SW 1271 (cell line): ENCODE measurements at regions not wholly inside any gene's neighbourhood (a gene's known extent, or its start where the extent isn't known, plus 50 kb on each side); places are given as distances from the start of the nearest gene placed in this dataset.
A peak's percentile ranks its signal among the peaks of the same experiment; 100 is the strongest.
"Not testable (repeated sequence)": the region's sequence is repeated elsewhere in the genome, so short reads cannot be mapped to it uniquely, and the experiment has no call there.

Source experiments
- DNase-seq, 2 experiments: peaks; one replicate each; lab custom pipeline; 2025; lab: John Stamatoyannopoulos, UW

- DNase-seq = no peak
These were observed 249.3 kb upstream of the KRR1 start for GRCh38 chr12:75760573-75761294.

- peak in 1 of 2 experiments; percentile 50 for DNase-seq
These were observed 248.6 kb upstream of the KRR1 start for GRCh38 chr12:75759842-75760572.

GRCh38 chr12:75759196-75759595 is 247.8 kb upstream of the KRR1 start:
- no peak for DNase-seq

GRCh38 chr12:75756771-75757170 is 245.4 kb upstream of the KRR1 start:
- no peak for DNase-seq

- DNase-seq = no peak
These were observed 244.7 kb upstream of the KRR1 start for GRCh38 chr12:75756111-75756510.

- no peak for DNase-seq
These were observed 243.3 kb upstream of the KRR1 start for GRCh38 chr12:75754698-75755097.

- DNase-seq = no peak
These were observed 242.7 kb upstream of the KRR1 start for GRCh38 chr12:75754141-75754540.

GRCh38 chr12:75751769-75752471 is 240.5 kb upstream of the KRR1 start:
- no peak for DNase-seq

- no peak for DNase-seq
These were observed 239.4 kb upstream of the KRR1 start for GRCh38 chr12:75750716-75751306.

- not testable (repeated sequence) for DNase-seq
These were observed 237.6 kb upstream of the KRR1 start for GRCh38 chr12:75748990-75749389.

GRCh38 chr12:75748136-75748535 is 236.7 kb upstream of the KRR1 start:
- DNase-seq = no peak

- no peak for DNase-seq
These were observed 236.2 kb upstream of the KRR1 start for GRCh38 chr12:75747572-75748021.

- no peak for DNase-seq
These were observed 235.2 kb upstream of the KRR1 start for GRCh38 chr12:75746621-75747020.

GRCh38 chr12:75744607-75745256 is 233.3 kb upstream of the KRR1 start:
- no peak for DNase-seq

- no peak for DNase-seq
These were observed 231.6 kb upstream of the KRR1 start for GRCh38 chr12:75742961-75743360.

GRCh38 chr12:75742048-75742447 is 230.6 kb upstream of the KRR1 start:
- DNase-seq = no peak

GRCh38 chr12:75739912-75740311 is 228.5 kb upstream of the KRR1 start:
- DNase-seq = no peak

- not testable (repeated sequence) for DNase-seq
These were observed 227.7 kb upstream of the KRR1 start for GRCh38 chr12:75739098-75739497.

- no peak for DNase-seq
These were observed 227.1 kb upstream of the KRR1 start for GRCh38 chr12:75738486-75738885.

- no peak for DNase-seq
These were observed 224.4 kb upstream of the KRR1 start for GRCh38 chr12:75735853-75736252.

GRCh38 chr12:75728826-75729225 is 217.4 kb upstream of the KRR1 start:
- DNase-seq = no peak

GRCh38 chr12:75727577-75727976 is 216.2 kb upstream of the KRR1 start:
- DNase-seq = no peak
